WERI-Rb-1 (cell line): ENCODE measurements at regions not wholly inside any gene's neighbourhood (a gene's known extent, or its start where the extent isn't known, plus 50 kb on each side); places are given as distances from the start of the nearest gene placed in this dataset.

ENCODE experiments used
- DNase-seq: peaks from one replicate; pipeline ENCODE4 v3.0.0-alpha.2; 2020
- H3K27ac ChIP-seq: fragments of 250-450 bp; sonication (Bioruptor Pico); 2 replicates; pipeline ENCODE4 v1.5.1; 2020; ENCODE audit warnings: mild to moderate bottlenecking, moderate library complexity
- H3K27me3 ChIP-seq: fragments of 250-450 bp; sonication (Bioruptor Pico); 2 replicates; pipeline ENCODE4 v1.5.1; 2021; ENCODE audit warnings: mild to moderate bottlenecking, low read depth, moderate library complexity; ENCODE audit not compliant: insufficient read depth, severe bottlenecking
- H3K36me3 ChIP-seq: fragments of 250-450 bp; sonication (Bioruptor Pico); 2 replicates; pipeline ENCODE4 v1.5.1; 2020; ENCODE audit warnings: mild to moderate bottlenecking, moderate library complexity
- H3K4me3 ChIP-seq: 2 replicates; pipeline ENCODE4 v1.5.1; 2011; ENCODE audit warnings: low read depth, mild to moderate bottlenecking, control low read depth, low read length
- H3K9me3 ChIP-seq: fragments of 250-450 bp; sonication (Bioruptor Pico); 2 replicates; pipeline ENCODE4 v1.5.1; 2021; ENCODE audit warnings: mild to moderate bottlenecking, moderate library complexity; ENCODE audit not compliant: severe bottlenecking
- TF ChIP-seq, protein P1 (sequence below): IDR thresholded peaks from 2 replicates; pipeline ENCODE4 v1.5.1; 2011; ENCODE audit warnings: low read depth, mild to moderate bottlenecking, control low read depth, inconsistent platforms, low read length

DNA sequence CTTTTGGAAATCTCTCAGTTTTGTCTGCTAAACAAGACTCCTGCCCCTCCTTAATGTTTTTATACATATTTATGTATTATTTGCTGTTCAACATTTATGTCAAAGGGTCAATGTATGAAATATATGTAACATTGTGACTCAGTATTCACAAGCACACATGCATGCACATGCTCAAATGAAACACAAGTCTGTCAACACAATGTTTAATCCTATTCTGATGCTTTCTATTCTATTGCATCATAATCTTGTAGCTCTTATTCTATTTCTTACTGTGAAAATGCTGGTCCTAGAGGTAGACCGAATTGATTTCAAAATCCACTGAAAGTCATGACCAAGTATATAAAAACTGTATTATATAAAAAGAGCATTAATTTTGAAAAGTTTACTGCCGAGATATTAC lies 1463.3 kb downstream of the C4orf33 start:
- TF ChIP-seq, protein P1, sequence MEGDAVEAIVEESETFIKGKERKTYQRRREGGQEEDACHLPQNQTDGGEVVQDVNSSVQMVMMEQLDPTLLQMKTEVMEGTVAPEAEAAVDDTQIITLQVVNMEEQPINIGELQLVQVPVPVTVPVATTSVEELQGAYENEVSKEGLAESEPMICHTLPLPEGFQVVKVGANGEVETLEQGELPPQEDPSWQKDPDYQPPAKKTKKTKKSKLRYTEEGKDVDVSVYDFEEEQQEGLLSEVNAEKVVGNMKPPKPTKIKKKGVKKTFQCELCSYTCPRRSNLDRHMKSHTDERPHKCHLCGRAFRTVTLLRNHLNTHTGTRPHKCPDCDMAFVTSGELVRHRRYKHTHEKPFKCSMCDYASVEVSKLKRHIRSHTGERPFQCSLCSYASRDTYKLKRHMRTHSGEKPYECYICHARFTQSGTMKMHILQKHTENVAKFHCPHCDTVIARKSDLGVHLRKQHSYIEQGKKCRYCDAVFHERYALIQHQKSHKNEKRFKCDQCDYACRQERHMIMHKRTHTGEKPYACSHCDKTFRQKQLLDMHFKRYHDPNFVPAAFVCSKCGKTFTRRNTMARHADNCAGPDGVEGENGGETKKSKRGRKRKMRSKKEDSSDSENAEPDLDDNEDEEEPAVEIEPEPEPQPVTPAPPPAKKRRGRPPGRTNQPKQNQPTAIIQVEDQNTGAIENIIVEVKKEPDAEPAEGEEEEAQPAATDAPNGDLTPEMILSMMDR = no peak
- Histone ChIP-seq H3K4me3 (no peak overlapping the region), H3K27me3 (no peaks in the 10 kb centered on the region), H3K9me3 (peaks cover 3% of the 10 kb centered on the region), H3K36me3 (no peaks in the 10 kb centered on the region), H3K27ac (no peak overlapping the region)
- DNase-seq = no peak

DNA sequence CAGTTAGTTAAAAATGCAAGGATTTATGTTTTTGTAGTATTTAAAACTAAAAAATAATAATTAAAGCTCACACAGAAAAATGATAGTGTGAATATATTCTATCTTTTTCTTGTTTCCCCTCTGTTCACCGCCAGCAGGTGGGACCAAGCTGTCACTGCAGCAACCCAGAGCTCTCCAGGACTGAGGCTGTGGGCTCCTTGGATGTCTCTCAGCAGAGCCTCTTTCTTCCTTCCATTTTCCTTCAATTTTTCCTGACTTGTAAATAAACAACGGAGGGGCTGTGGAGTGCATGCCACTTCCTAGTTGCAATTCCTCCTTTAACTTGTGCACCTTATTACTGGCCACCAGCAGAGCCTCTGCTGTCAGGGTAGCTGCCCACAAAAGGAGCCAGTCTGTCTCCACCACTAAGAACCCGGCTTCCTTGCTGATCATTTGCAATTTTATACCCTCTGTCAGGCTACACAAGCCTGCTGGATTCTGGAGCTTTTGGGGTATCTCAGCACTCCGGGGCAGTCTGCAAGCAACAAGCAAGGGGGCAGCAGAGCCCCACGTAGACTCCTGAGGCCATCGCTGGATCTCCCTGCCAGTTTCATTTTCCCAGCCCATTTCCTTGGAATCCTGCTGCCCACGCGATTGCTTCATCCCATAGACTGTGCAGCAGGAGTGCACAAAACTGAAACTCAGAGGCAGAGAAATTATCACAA lies 1467.4 kb downstream of the C4orf33 start:
- no peaks in the 10 kb centered on the region for H3K36me3 ChIP-seq
- TF ChIP-seq, protein P1 = peak; percentile 93
- H3K9me3 ChIP-seq = peaks cover 4% of the 10 kb centered on the region
- H3K4me3 ChIP-seq = peak overlapping the region; percentile 38
- DNase-seq = peak; percentile 79
- no peaks in the 10 kb centered on the region for H3K27me3 ChIP-seq
- H3K27ac ChIP-seq = no peak overlapping the region

DNA sequence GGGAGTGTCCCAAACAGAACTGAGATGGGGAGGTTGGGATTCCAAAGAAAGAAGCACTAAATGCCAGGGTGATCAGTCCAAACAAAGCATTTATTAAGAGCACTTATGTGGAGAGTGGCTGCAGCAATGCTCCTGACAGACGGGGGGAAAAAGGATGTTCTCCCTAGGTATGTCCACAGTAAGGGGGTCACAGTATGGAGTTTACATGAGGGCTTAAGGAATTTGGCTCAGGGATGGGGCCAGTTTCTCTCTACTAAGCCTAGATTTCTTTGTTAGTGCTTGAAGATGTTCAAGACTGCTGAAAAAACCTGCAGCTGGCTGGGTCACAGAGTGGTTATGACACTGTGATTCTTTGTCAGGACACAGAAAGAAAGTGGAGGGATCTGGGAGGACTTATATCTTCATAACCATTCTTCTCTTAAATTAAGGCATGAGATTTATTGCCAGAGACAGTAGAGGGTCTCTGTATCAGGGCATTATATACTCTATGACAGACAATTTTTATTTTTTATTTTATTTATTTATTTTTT lies 1468.0 kb downstream of the C4orf33 start:
- Histone ChIP-seq H3K36me3 (no peaks in the 10 kb centered on the region), H3K27ac (no peak overlapping the region), H3K4me3 (peak overlapping the region; percentile 38), H3K9me3 (peaks cover 9% of the 10 kb centered on the region), H3K27me3 (no peaks in the 10 kb centered on the region)
- no peak for DNase-seq
- TF ChIP-seq, protein P1 = no peak

DNA sequence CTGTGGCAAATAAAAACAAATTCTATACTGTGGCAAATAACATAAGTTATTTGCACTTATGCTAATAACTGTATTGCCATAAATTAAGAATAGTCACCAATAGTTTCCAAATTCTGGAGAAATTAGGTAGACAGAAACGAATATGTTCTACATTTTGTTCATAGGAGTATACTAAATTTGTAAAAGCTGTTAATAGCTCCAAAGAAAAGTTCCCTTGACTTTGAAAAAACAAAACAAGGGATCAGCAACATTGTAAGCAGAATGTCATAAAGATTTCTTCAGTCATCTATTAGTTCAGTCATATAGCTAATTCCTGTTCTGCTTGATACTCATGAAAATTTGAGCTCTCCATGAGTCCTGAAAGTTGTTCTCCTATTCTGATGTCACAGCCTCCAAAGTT lies 1472.8 kb downstream of the C4orf33 start:
- Histone ChIP-seq H3K36me3 (no peaks in the 10 kb centered on the region), H3K27me3 (no peaks in the 10 kb centered on the region), H3K9me3 (peaks cover 11% of the 10 kb centered on the region), H3K4me3 (no peak overlapping the region), H3K27ac (no peak overlapping the region)
- TF ChIP-seq, protein P1 = no peak
- DNase-seq = no peak

DNA sequence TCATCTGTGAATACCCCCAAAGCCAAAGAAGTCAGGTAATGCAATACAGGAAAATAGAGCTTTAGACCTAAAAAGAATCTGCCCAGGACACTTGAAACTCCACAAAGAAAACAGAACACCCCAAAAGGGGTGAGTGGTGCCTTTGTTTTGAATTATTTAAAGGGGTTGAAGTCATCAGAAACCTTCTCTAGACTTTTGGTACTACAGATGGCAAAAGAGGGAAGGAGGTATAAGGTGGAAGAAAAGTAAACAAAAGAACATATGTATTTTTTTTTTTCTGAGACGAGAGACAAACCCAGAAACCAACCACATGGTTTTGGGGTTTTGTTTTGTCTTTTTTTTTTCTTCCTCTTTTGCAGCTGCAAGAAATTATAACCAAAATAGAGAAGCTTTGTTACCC lies 1477.8 kb downstream of the C4orf33 start:
- Histone ChIP-seq H3K9me3 (peaks cover 4% of the 10 kb centered on the region), H3K4me3 (no peak overlapping the region), H3K27me3 (no peaks in the 10 kb centered on the region), H3K36me3 (no peaks in the 10 kb centered on the region), H3K27ac (no peak overlapping the region)
- no peak for DNase-seq
- TF ChIP-seq, protein P1 = no peak

DNA sequence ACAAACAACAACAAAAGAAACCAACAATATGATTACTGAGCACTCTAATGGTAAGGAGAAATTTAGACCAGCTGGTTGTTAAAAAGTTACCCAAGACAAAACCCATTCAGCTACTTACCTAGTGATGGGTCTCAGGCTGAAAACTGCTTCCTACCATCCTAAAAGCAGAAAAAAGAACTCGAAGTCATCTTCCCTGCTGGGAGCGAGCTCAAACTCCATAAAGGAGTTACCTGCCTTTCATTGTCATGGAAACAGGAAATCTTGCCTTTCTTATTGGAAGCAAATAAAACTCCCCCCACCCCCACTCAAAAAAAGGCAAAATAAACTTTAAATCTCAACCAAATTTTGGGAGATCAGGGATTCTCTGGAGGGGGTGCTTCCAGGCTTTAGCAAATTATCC lies 1478.3 kb downstream of the C4orf33 start:
- Histone ChIP-seq H3K9me3 (no peaks in the 10 kb centered on the region), H3K27me3 (no peaks in the 10 kb centered on the region), H3K4me3 (no peak overlapping the region), H3K27ac (no peak overlapping the region), H3K36me3 (no peaks in the 10 kb centered on the region)
- TF ChIP-seq, protein P1 = no peak
- no peak for DNase-seq
